LNCAP (cell line): ENCODE measurements at regions not wholly inside any gene's neighbourhood (a gene's known extent, or its start where the extent isn't known, plus 50 kb on each side); places are given as distances from the start of the nearest gene placed in this dataset.

ENCODE experiments used
- CTCF ChIP-seq: fragments of 450-650 bp; IDR thresholded peaks from 2 replicates; pipeline ENCODE4 v1.5.1; 2017; ENCODE audit warnings: mild to moderate bottlenecking

- no peak for TF ChIP-seq CTCF
Measured at GRCh38 chr6:4421837-4422236, 286.5 kb upstream of the ECI2 start.

- no peak for TF ChIP-seq CTCF
Measured at GRCh38 chr6:4420160-4420865, 284.9 kb upstream of the ECI2 start.

GRCh38 chr6:4415549-4415948 lies 280.2 kb upstream of the ECI2 start:
- no peak for TF ChIP-seq CTCF

GRCh38 chr6:4413073-4413472 lies 277.7 kb upstream of the ECI2 start:
- no peak for TF ChIP-seq CTCF

GRCh38 chr6:4412488-4412887 lies 277.1 kb upstream of the ECI2 start:
- TF ChIP-seq CTCF: no peak

- TF ChIP-seq CTCF: no peak
Measured at GRCh38 chr6:4412077-4412476, 276.7 kb upstream of the ECI2 start.

- no peak for TF ChIP-seq CTCF
Measured at GRCh38 chr6:4405621-4406212, 270.3 kb upstream of the ECI2 start.
